ENCODE measurements at regions not wholly inside any gene's neighbourhood (a gene's known extent, or its start where the extent isn't known, plus 50 kb on each side); places are given as distances from the start of the nearest gene placed in this dataset.

GRCh38 chr12:77204083-77204482 is 138.7 kb upstream of the E2F7 start:
- TF ChIP-seq CTCF (IDR thresholded peaks at IDR 0.05) (no peak), POLR2A (IDR thresholded peaks at IDR 0.05) (no peak)
